ENCODE measurements at regions not wholly inside any gene's neighbourhood (a gene's known extent, or its start where the extent isn't known, plus 50 kb on each side); places are given as distances from the start of the nearest gene placed in this dataset.

DNA sequence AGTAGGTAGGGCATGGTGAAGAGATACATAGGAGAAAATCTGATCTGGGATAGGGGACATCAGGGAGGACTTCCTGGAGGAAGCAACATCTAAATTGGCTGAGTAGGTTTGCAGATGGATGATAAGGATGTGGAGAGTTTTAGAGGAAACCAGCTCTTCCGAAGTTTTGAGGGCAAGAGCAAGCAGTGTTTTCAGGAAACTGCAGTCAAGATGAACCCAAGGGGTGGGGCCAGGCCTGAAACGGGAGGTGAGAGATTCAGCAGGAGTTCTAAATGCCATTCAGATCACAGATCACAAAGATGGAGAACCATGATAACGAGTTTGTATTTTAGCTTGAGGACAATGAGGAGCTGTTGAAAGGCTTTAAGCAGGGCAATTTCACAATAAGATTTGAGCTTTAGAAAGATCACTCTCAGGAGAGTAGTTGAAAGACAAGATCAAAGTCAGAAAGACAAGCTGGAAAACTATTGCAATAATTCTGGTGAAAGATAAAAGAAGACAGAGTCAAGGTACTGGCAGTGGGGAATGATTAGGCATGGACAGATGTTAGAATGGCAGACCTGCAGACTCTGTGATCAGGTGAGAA lies 70.1 kb upstream of the PLXNC1 start:
- peaks cover 2% of the 10 kb centered on the region for H3K9me3 Mint-ChIP-seq
- DNase-seq, result peak; percentile 85
- peaks cover 17% of the 10 kb centered on the region for H3K4me1 ChIP-seq (ENCODE audit: control insufficient read depth, insufficient read depth, low read length)
- 37 to 51% methylated on average over 3 of the region's 3 CpGs for WGBS, 2 experiments (ENCODE audit: insufficient coverage in 1 of 2, insufficient read length in 1 of 2)
- no peak overlapping the region for H3K27ac ChIP-seq (ENCODE audit: low read depth, low read length)
- H3K36me3 Mint-ChIP-seq (ENCODE audit: low read depth), result no peaks in the 10 kb centered on the region
- H3K9me3 ChIP-seq (ENCODE audit: control insufficient read depth, low read length), result no peaks in the 10 kb centered on the region
- H3K4me3 ChIP-seq (ENCODE audit: low read length), result no peak overlapping the region
- no peaks in the 10 kb centered on the region for H3K36me3 ChIP-seq (ENCODE audit: control insufficient read depth, insufficient read depth, low read length)
- no peak overlapping the region for H3K9ac ChIP-seq (ENCODE audit: extremely low read depth, low read length, poor library complexity, severe bottlenecking)
- H3K4me1 Mint-ChIP-seq, result peaks cover 37% of the 10 kb centered on the region
- no peak overlapping the region for H3K4me3 Mint-ChIP-seq
- TF ChIP-seq CTCF (conservative IDR thresholded peaks at IDR 0.05), result no peak
- no peaks in the 10 kb centered on the region for H3K27me3 Mint-ChIP-seq (ENCODE audit: insufficient read depth)
- no peaks in the 10 kb centered on the region for H3K27me3 ChIP-seq (ENCODE audit: control insufficient read depth, insufficient read depth, low read length, poor library complexity, severe bottlenecking)
- peak overlapping the region; percentile 12 for H3K27ac Mint-ChIP-seq

DNA sequence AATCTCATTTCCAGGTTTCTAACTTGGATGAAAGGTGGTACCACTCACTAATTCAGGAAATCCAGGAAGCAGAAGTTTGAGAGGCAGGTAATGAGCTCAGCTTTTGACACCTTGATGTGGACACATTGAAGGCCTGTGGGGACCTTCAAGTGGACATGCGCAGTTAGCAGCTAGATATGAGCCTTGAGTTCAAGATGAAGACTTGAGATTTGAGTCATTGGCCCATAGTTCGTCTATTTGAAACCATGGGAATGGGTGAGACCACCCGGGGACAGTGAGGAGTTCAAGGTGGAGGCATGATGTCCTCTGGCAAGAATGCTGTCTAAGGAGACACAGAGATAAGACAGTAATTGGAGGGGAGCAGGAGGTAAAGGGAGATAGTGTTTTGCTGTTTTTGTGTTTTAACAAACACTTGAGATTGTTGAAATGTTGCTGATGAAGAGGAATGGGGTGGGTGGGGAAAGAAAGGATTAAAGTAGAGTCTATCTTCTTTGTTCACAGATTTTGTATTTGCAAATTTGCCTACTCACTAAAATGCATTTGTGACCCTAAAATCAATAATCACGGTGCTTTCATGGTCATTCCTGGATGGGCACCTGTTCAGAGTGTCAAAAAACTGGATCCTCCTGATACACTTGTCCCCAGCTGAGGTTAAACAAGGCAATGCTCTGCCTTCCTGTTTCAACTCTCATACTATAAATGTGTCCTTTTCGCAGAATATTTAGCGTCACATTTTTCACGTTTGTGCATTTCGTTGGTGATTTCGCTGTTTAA lies 69.5 kb upstream of the PLXNC1 start:
- WGBS, 2 experiments (ENCODE audit: insufficient coverage in 1 of 2, insufficient read length in 1 of 2), result 87 to 94% methylated on average over 8 to 9 of the region's 9 CpGs
- no peaks in the 10 kb centered on the region for H3K36me3 Mint-ChIP-seq (ENCODE audit: low read depth)
- Histone ChIP-seq H3K9ac (ENCODE audit: extremely low read depth, low read length, poor library complexity, severe bottlenecking) (no peak overlapping the region), H3K36me3 (ENCODE audit: control insufficient read depth, insufficient read depth, low read length) (no peaks in the 10 kb centered on the region), H3K27ac (ENCODE audit: low read depth, low read length) (no peak overlapping the region), H3K4me3 (ENCODE audit: low read length) (no peak overlapping the region), H3K4me1 (ENCODE audit: control insufficient read depth, insufficient read depth, low read length) (peaks cover 17% of the 10 kb centered on the region), H3K27me3 (ENCODE audit: control insufficient read depth, insufficient read depth, low read length, poor library complexity, severe bottlenecking) (no peaks in the 10 kb centered on the region), H3K9me3 (ENCODE audit: control insufficient read depth, low read length) (no peaks in the 10 kb centered on the region)
- H3K4me1 Mint-ChIP-seq, result peaks cover 31% of the 10 kb centered on the region
- peak; percentile 69 for DNase-seq
- H3K9me3 Mint-ChIP-seq, result peaks cover 5% of the 10 kb centered on the region
- peak overlapping the region; percentile 12 for H3K27ac Mint-ChIP-seq
- H3K4me3 Mint-ChIP-seq, result no peak overlapping the region
- no peak for TF ChIP-seq CTCF (conservative IDR thresholded peaks at IDR 0.05)
- no peaks in the 10 kb centered on the region for H3K27me3 Mint-ChIP-seq (ENCODE audit: insufficient read depth)

DNA sequence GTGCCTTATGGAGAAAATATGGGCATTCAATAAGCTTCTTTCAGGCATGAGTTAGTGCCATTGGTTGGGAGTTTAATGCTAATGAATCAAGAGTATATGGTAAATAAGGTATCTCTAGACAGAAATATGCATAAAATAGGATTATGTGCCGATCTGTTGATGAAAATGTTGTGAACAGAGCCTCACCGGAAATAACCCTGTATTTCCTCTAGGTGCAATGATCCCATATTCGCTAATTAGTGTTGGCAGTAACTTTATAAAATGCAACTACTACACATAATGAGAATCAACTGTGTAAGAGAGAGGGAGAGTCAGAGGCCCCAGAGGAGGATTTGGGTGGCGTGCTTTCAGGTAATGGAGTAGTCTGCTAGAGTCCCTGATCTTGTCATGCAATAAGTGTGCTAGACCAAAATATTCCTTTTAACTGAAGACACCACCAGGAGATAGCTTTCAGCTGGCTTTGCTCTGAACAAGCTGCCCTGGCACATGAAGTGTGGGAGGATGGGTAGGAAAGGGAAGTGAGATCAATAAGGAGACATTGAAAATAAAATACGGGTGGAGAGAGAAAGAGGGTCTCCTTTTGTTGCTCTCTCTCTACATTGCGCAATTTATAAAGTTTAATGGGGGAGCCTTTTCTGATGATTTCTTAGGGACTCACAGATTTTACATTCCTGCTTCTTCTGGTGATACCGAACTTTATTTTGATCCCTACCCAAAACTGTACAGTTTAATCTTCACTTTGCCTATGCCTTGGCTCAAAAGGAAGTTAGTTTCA lies 68.6 kb upstream of the PLXNC1 start:
- Mint-ChIP-seq H3K4me3 (no peak overlapping the region), H3K27ac (no peak overlapping the region), H3K4me1 (peaks cover 29% of the 10 kb centered on the region), H3K27me3 (ENCODE audit: insufficient read depth) (no peaks in the 10 kb centered on the region), H3K36me3 (ENCODE audit: low read depth) (no peaks in the 10 kb centered on the region), H3K9me3 (peaks cover 5% of the 10 kb centered on the region)
- Histone ChIP-seq H3K36me3 (ENCODE audit: control insufficient read depth, insufficient read depth, low read length) (no peaks in the 10 kb centered on the region), H3K27ac (ENCODE audit: low read depth, low read length) (no peak overlapping the region), H3K4me3 (ENCODE audit: low read length) (no peak overlapping the region), H3K4me1 (ENCODE audit: control insufficient read depth, insufficient read depth, low read length) (peaks cover 16% of the 10 kb centered on the region), H3K27me3 (ENCODE audit: control insufficient read depth, insufficient read depth, low read length, poor library complexity, severe bottlenecking) (no peaks in the 10 kb centered on the region), H3K9me3 (ENCODE audit: control insufficient read depth, low read length) (no peaks in the 10 kb centered on the region), H3K9ac (ENCODE audit: extremely low read depth, low read length, poor library complexity, severe bottlenecking) (no peak overlapping the region)
- 92 to 95% methylated on average over 6 of the region's 7 CpGs for WGBS, 2 experiments (ENCODE audit: insufficient coverage in 1 of 2, insufficient read length in 1 of 2)
- TF ChIP-seq CTCF (conservative IDR thresholded peaks at IDR 0.05), result no peak
- DNase-seq, result no peak

All from endodermal cell (in vitro differentiated cells).